Activated naive CD4-positive, alpha-beta T cell treated with anti-CD3 and anti-CD28 coated beads, Interleukin-2, amount 10 ng/mL, durations not matched to agents 7 days and 5 days (primary cell): ENCODE measurements at regions not wholly inside any gene's neighbourhood (a gene's known extent, or its start where the extent isn't known, plus 50 kb on each side); places are given as distances from the start of the nearest gene placed in this dataset.
"Not testable (repeated sequence)": the region's sequence is repeated elsewhere in the genome, so short reads cannot be mapped to it uniquely, and the experiment has no call there.

Experiments used
- CTCF ChIA-PET: fragments of 350-600 bp; sonication (Branson Sonifier 250); formaldehyde crosslinking; loops from one replicate; lab custom pipeline; 2021; ENCODE audit warnings: antibody characterized with exemption; lab: Charles Lee
- DNase-seq: peaks from one replicate; pipeline ENCODE4 v3.0.0-alpha.2; 2020
- H3K27ac Mint-ChIP-seq: one replicate; pipeline ENCODE4 v1.8.0; 2021; ENCODE audit warnings: mild to moderate bottlenecking, moderate library complexity, mixed read lengths
- H3K27me3 Mint-ChIP-seq: one replicate; pipeline ENCODE4 v1.8.0; 2021; ENCODE audit warnings: mild to moderate bottlenecking, mixed read lengths
- H3K36me3 Mint-ChIP-seq: one replicate; pipeline ENCODE4 v1.8.0; 2021; ENCODE audit warnings: mixed read lengths
- H3K4me1 Mint-ChIP-seq: one replicate; pipeline ENCODE4 v1.8.0; 2021; ENCODE audit warnings: mixed read lengths
- H3K4me3 Mint-ChIP-seq: one replicate; pipeline ENCODE4 v1.8.0; 2021; ENCODE audit warnings: mild to moderate bottlenecking, moderate library complexity, mixed read lengths
- H3K9me3 Mint-ChIP-seq: one replicate; pipeline ENCODE4 v1.8.0; 2021; ENCODE audit warnings: mixed read lengths

DNA sequence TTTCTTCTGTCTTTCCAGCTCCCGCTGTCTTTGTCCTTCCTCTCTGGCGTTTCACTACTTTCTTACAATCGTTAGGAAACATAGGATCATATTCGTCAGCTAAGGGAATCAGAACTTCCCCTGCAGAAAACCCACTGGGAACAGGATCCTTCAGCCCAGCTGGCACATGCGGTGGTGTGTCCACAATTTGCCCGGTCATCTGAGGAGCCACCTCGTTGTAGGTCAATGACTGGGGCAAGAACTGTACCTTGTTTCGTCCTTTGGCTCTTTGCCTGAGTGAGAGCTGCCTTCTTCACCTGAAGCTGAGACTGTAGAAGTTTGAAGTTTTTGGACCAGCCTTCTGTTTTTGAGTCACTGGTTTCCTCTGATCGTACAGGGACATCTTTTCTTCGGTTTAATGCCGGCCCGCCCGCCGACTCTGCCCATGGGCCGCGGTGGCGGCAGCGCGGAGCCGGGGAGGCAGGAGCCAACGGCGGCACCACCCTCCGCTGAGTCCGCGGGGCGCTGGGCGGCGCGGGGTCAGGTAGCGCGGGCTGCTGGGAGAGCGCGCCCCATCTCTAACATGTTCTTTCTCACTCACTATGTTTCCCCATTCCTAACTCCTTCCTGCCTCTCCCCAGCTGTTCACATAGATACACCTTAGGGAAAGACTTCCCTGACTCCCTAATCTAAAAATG is 214.1 kb upstream of the NANOGP8 start:
- H3K4me1 Mint-ChIP-seq: no peaks in the 10 kb centered on the region
- no peaks in the 10 kb centered on the region for H3K36me3 Mint-ChIP-seq
- H3K27ac Mint-ChIP-seq: no peak overlapping the region
- H3K4me3 Mint-ChIP-seq: no peak overlapping the region
- no peak for DNase-seq
- CTCF ChIA-PET: no interaction called here
- no peaks in the 10 kb centered on the region for H3K9me3 Mint-ChIP-seq
- no peaks in the 10 kb centered on the region for H3K27me3 Mint-ChIP-seq

- H3K27me3 Mint-ChIP-seq: no peaks in the 10 kb centered on the region
- DNase-seq: no peak
- no peak overlapping the region for H3K27ac Mint-ChIP-seq
- H3K9me3 Mint-ChIP-seq: no peaks in the 10 kb centered on the region
- CTCF ChIA-PET: no interaction called here
- H3K36me3 Mint-ChIP-seq: no peaks in the 10 kb centered on the region
- no peaks in the 10 kb centered on the region for H3K4me1 Mint-ChIP-seq
- H3K4me3 Mint-ChIP-seq: no peak overlapping the region
Observed at GRCh38 chr15:35298509-35298908, 213.4 kb upstream of the NANOGP8 start.

DNA sequence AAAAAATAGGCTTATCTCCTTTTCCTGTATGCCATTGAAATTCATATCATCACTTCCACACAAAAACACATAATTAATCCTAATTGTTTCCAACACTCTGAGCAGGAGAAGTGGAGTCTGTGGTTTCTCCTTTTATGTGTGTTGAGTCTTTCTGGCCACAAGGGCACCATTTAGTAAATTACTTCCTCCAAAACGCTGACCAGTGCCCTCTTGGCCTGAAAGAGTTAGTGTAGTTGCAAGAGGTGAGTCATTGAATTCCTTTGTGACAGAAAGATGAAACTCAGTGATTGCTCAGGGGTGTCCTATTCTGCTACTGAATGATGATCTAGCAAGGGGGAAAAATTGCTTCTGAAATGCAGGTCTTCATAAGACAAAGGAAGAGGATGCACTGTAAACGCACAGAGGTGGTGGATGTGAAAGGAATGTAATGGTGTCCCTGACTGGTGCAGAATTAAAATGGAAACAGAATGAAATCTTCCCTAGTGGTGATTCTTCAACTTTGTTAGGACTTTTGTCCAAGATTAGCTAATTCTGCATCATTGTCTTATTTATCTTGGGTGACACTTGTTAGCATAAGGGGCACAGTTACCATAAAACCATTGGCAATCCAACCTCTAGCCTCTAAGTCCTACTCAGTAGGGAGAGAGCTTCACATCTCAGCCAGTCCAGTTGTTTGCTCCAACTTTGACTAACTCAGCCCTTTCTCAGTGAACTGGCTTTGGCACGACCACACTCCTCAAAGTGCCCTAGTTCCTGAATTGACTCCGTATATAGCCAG is 208.4 kb upstream of the NANOGP8 start:
- CTCF ChIA-PET: no interaction called here
- H3K36me3 Mint-ChIP-seq: no peaks in the 10 kb centered on the region
- H3K27me3 Mint-ChIP-seq: no peaks in the 10 kb centered on the region
- no peaks in the 10 kb centered on the region for H3K4me1 Mint-ChIP-seq
- no peak overlapping the region for H3K4me3 Mint-ChIP-seq
- no peak overlapping the region for H3K27ac Mint-ChIP-seq
- H3K9me3 Mint-ChIP-seq: no peaks in the 10 kb centered on the region
- DNase-seq: no peak

GRCh38 chr15:35290301-35290721 is 205.2 kb upstream of the NANOGP8 start:
- no peaks in the 10 kb centered on the region for H3K36me3 Mint-ChIP-seq
- CTCF ChIA-PET: interaction anchor here (1.4 to 5.2 kb wide), 3 partner anchors 16 to 155 kb away, joined by 4 to 66 read pairs (median 5); no protein-coding TSS in a partner anchor
- H3K4me3 Mint-ChIP-seq: no peak overlapping the region
- no peaks in the 10 kb centered on the region for H3K4me1 Mint-ChIP-seq
- no peaks in the 10 kb centered on the region for H3K9me3 Mint-ChIP-seq
- H3K27me3 Mint-ChIP-seq: no peaks in the 10 kb centered on the region
- no peak overlapping the region for H3K27ac Mint-ChIP-seq
- no peak for DNase-seq

DNA sequence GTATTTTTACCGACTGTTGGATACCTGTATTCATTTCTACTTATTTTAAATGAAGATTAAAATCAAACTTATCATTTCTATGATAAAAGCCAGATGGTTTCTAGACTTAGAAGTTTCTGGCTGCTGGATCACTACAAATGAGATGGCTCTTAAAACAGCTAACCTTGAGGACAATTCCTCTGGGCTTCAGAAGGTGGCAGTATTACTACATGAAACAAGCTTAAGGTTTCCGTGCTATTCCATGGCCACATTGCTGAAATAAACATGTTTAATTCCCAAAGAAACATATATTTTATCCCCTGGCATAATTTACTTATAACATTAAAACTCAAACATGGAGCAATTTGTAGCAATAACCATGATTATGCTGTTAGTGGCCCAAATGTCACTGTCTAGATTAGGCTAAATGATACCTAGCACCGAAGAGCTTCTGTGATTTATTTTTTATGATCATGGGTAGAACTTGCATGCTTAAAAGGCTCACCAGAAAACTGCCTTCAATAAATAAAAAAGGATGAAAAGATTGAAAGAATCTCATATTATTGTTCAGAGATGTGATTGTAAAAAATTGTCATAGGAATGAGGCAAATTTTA is 204.0 kb upstream of the NANOGP8 start:
- H3K9me3 Mint-ChIP-seq: no peaks in the 10 kb centered on the region
- no peaks in the 10 kb centered on the region for H3K36me3 Mint-ChIP-seq
- no peaks in the 10 kb centered on the region for H3K27me3 Mint-ChIP-seq
- CTCF ChIA-PET: interaction anchor here (0.7 to 5.2 kb wide), 7 partner anchors 9 to 463 kb away, joined by 3 to 66 read pairs (median 4); no protein-coding TSS in a partner anchor
- no peak overlapping the region for H3K4me3 Mint-ChIP-seq
- no peaks in the 10 kb centered on the region for H3K4me1 Mint-ChIP-seq
- no peak overlapping the region for H3K27ac Mint-ChIP-seq
- DNase-seq: no peak

DNA sequence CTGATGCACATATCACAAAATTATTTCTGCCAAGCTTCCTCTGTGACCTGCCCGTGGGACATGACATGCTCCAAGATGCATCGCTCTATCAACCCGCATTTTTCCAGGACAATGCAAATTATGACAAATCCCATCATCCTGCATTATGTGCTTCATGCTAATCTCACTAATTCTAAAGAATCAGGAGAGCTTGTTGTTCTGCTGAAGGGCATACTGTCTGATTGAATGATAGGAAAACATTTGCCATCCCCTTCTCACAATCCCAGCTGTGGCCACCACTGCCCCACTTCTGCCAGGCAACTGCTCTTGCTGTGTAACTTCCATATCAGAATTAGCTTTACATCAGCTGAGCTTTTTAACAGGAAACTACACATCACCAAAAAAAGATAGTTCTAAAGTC is 203.5 kb upstream of the NANOGP8 start:
- Mint-ChIP-seq H3K36me3 (no peaks in the 10 kb centered on the region), H3K27ac (no peak overlapping the region), H3K27me3 (no peaks in the 10 kb centered on the region), H3K9me3 (no peaks in the 10 kb centered on the region), H3K4me3 (no peak overlapping the region), H3K4me1 (no peaks in the 10 kb centered on the region)
- no peak for DNase-seq
- CTCF ChIA-PET: interaction anchor here (0.7 to 5.2 kb wide), 6 partner anchors 8 to 464 kb away, joined by 3 to 66 read pairs (median 4); no protein-coding TSS in a partner anchor

GRCh38 chr15:35286721-35287120 is 201.6 kb upstream of the NANOGP8 start:
- no peaks in the 10 kb centered on the region for H3K9me3 Mint-ChIP-seq
- no peak for DNase-seq
- no peaks in the 10 kb centered on the region for H3K27me3 Mint-ChIP-seq
- CTCF ChIA-PET: interaction anchor here (5.2 kb wide), 1 partner anchor 158 kb away, joined by 66 read pairs; no protein-coding TSS in a partner anchor
- H3K27ac Mint-ChIP-seq: no peak overlapping the region
- no peak overlapping the region for H3K4me3 Mint-ChIP-seq
- H3K36me3 Mint-ChIP-seq: no peaks in the 10 kb centered on the region
- no peaks in the 10 kb centered on the region for H3K4me1 Mint-ChIP-seq

DNA sequence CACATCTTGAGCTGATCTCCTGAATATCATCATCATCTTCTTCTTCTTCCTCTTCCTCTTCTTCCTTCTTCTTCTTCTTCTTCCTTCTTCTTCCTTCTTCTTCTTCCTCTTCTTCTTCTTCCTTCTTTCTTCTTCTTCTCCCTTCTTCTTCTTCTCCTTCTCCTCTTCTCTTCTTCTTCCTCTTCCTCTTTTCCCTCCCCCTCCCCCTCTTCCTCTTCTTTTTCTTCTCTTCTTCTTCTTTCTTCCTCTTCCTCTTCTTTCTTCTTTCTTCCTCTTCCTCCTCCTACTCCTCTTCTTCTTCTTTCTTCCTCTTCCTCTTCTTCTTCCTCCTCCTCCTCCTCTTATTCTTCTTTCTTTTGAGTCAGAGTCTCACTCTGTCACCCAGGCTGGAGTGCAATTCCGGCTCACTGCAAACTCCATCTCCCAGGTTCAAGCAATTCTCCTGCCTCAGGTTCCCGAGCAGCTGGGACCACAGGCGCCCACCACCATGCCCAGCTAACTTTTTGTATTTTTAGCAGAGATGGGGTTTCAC is 197.9 kb upstream of the NANOGP8 start:
- Mint-ChIP-seq H3K4me1 (no peaks in the 10 kb centered on the region), H3K9me3 (no peaks in the 10 kb centered on the region), H3K27me3 (no peaks in the 10 kb centered on the region), H3K36me3 (no peaks in the 10 kb centered on the region), H3K27ac (no peak overlapping the region), H3K4me3 (no peak overlapping the region)
- CTCF ChIA-PET: interaction anchor here (1.1 kb wide), 1 partner anchor 162 kb away, joined by 3 read pairs; no protein-coding TSS in a partner anchor
- DNase-seq: no peak

DNA sequence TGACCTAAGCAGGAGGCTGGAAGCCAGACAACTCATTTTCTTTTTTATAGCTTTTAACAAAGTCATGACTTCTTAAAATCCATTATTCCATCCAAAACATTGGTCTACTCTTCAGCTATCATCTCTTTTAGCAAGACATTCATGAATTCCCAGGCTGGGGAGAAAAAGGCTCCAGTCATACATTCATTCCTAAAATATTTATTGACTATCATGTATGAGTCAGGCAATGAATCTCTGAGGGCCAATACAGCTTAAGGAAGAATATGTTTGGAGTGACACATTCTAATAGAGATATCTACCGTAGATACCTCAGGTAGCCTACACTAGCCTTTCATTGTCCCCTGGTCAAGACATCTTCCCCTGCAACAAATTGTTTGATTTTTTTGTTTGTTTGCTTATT is 196.4 kb upstream of the NANOGP8 start:
- DNase-seq: no peak
- Mint-ChIP-seq H3K27ac (no peak overlapping the region), H3K4me3 (no peak overlapping the region)

GRCh38 chr15:35279811-35280210 is 194.7 kb upstream of the NANOGP8 start:
- CTCF ChIA-PET: interaction anchor here (1.2 kb wide), 1 partner anchor 9 kb away, joined by 6 read pairs; no protein-coding TSS in a partner anchor
- no peaks in the 10 kb centered on the region for H3K27me3 Mint-ChIP-seq
- no peak for DNase-seq
- no peaks in the 10 kb centered on the region for H3K4me1 Mint-ChIP-seq
- H3K4me3 Mint-ChIP-seq: no peak overlapping the region
- no peak overlapping the region for H3K27ac Mint-ChIP-seq
- no peaks in the 10 kb centered on the region for H3K36me3 Mint-ChIP-seq
- peaks cover 19% of the 10 kb centered on the region for H3K9me3 Mint-ChIP-seq

More for the DNA sequence above, 196.4 kb upstream of the NANOGP8 start:
- CTCF ChIA-PET: no interaction called here
- Mint-ChIP-seq H3K4me1 (no peaks in the 10 kb centered on the region), H3K27me3 (no peaks in the 10 kb centered on the region), H3K9me3 (peaks cover 14% of the 10 kb centered on the region), H3K36me3 (no peaks in the 10 kb centered on the region)

DNA sequence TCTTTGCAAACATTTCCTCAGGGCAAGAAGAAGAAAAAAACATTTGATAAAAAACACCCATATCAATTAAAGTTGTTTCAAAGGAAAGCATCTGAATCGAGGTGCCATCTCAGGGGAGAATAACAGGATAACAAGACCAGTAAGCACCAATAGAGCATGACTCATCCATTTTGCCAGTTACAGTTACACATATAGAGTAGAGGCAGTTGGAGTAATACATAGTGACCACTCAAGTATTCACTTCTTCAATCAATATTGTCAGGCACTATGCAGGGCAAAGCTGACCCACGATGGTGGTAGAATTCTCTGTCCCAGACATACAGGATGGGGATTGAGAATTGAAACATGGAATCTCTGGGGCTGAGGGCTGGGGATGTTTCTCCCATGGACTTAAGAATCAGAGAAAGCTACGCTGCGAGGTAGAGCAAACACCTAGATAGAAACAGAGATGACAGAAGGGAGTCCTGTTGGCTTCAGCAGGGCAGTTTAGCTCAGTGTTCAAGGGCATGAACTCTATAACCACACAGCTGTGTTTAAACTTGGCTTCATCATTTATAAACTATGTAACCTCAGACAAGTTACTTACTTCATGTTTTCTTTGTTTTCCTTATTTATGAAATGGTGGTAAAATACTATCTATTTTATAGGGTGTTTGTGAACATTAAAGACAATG is 186.4 kb upstream of the NANOGP8 start:
- Mint-ChIP-seq H3K9me3 (peaks cover 7% of the 10 kb centered on the region), H3K36me3 (no peaks in the 10 kb centered on the region), H3K27me3 (no peaks in the 10 kb centered on the region), H3K4me1 (no peaks in the 10 kb centered on the region), H3K27ac (no peak overlapping the region), H3K4me3 (no peak overlapping the region)
- CTCF ChIA-PET: no interaction called here
- DNase-seq: no peak

DNA sequence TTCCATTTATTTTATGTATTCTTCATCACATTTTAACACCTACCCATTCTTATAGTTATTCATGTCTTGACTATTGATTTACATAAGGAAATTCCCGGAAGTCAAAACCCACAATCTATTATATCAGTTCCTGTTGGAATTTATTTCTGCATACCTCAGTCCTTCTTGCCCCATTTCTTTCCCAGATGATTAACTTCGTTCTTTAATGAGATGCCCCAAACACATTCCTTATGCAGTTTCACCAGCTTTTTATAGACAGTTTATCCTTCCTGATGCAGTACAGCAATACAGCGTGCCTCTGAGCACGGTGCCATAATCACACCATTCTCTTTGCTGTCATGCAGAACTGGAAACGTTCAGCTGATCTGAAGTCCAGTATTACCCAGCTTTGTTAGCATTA is 175.8 kb upstream of the NANOGP8 start:
- CTCF ChIA-PET: no interaction called here
- Mint-ChIP-seq H3K4me3 (no peak overlapping the region), H3K9me3 (no peaks in the 10 kb centered on the region), H3K27me3 (no peaks in the 10 kb centered on the region), H3K36me3 (no peaks in the 10 kb centered on the region), H3K27ac (no peak overlapping the region), H3K4me1 (no peaks in the 10 kb centered on the region)
- DNase-seq: no peak

DNA sequence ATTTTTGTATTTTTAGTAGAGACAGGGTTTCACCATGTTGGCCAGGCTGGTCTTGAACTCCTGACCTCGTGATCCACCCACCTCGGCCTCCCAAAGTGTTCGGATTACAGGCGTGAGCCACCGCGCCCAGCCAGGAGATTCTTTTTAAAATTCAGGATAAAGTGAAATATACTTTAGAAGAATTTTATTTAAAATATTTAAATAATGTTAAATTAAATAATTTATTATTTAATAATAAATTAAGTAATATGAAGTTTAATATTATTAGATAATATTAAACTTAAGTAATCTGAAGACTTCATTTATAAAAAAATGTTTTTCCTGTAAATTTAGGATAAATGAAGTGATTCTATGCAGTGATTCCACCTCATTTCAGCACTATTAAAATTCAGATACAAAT is 175.2 kb upstream of the NANOGP8 start:
- H3K9me3 Mint-ChIP-seq, H3K27me3 Mint-ChIP-seq, H3K27ac Mint-ChIP-seq, H3K4me3 Mint-ChIP-seq, H3K4me1 Mint-ChIP-seq, CTCF ChIA-PET, DNase-seq, H3K36me3 Mint-ChIP-seq: not testable (repeated sequence)

DNA sequence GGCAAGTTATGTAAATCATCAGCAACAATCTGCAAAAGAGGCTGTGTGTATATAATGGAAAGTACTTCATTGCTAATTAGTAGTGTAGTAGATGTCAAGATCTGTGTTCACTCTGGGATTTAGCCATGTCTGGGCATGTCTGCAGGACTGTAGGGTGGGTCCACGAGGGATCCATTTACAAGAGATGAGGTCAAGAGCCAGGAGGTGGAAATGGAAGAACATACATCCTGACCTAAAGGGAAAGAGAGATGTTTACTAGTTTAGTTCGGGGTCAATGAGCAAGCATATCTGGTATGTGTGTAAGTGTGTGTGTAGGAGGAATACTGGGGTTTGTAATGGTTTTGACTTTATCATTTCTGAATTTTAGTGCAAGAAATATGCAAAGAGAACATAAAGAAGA is 171.5 kb upstream of the NANOGP8 start:
- Mint-ChIP-seq H3K4me3 (no peak overlapping the region), H3K27ac (no peak overlapping the region), H3K27me3 (no peaks in the 10 kb centered on the region), H3K4me1 (no peaks in the 10 kb centered on the region), H3K36me3 (no peaks in the 10 kb centered on the region), H3K9me3 (no peaks in the 10 kb centered on the region)
- CTCF ChIA-PET: no interaction called here
- DNase-seq: no peak
